Naive B cell (primary cell): ENCODE measurements at regions not wholly inside any gene's neighbourhood (a gene's known extent, or its start where the extent isn't known, plus 50 kb on each side); places are given as distances from the start of the nearest gene placed in this dataset.
"Not testable (repeated sequence)": the region's sequence is repeated elsewhere in the genome, so short reads cannot be mapped to it uniquely, and the experiment has no call there.

Experiments used
- ATAC-seq, 2 donors: fragments of 150-1000 bp; cut with Tn5 transposase; 2 replicates each; pipeline ENCODE4 v1.10.0; 2021; ENCODE audit warnings: low read depth in 2 of 2, mild to moderate bottlenecking in 2 of 2, moderate library complexity in 2 of 2
- DNase-seq: peaks from one replicate; pipeline ENCODE4 v3.0.0; 2022
- H3K27ac Mint-ChIP-seq, 6 donors: one replicate each; pipeline ENCODE4 v1.8.0; 2020 to 2022; ENCODE audit warnings: mild to moderate bottlenecking in 6 of 6, mixed read lengths in 6 of 6, moderate library complexity in 5 of 6, inconsistent platforms in 2 of 6
- H3K27me3 Mint-ChIP-seq, 3 donors: one replicate each; pipeline ENCODE4 v1.8.0; 2021 to 2022; ENCODE audit warnings: mixed read lengths in 3 of 3, mild to moderate bottlenecking in 1 of 3
- H3K36me3 Mint-ChIP-seq, 2 donors: one replicate each; pipeline ENCODE4 v1.8.0; 2020 to 2022; ENCODE audit warnings: mixed read lengths in 2 of 2, inconsistent platforms in 1 of 2, mild to moderate bottlenecking in 1 of 2
- H3K4me1 Mint-ChIP-seq, 3 donors: one replicate each; pipeline ENCODE4 v1.8.0; 2020 to 2022; ENCODE audit warnings: mixed read lengths in 3 of 3, inconsistent platforms in 1 of 3, mild to moderate bottlenecking in 1 of 3, moderate library complexity in 1 of 3
- H3K4me3 Mint-ChIP-seq, 8 donors: one replicate each; pipeline ENCODE4 v1.8.0; 2020 to 2022; ENCODE audit warnings: mild to moderate bottlenecking in 8 of 8, mixed read lengths in 8 of 8, moderate library complexity in 8 of 8, inconsistent platforms in 2 of 8
- H3K9me3 Mint-ChIP-seq, 7 donors: one replicate each; pipeline ENCODE4 v1.8.0; 2020 to 2022; ENCODE audit warnings: mixed read lengths in 7 of 7, mild to moderate bottlenecking in 5 of 7, inconsistent platforms in 2 of 7, moderate library complexity in 1 of 7

GRCh38 chr3:95717048-95717447 is 1097.3 kb upstream of the EPHA6 start:
- no peak for DNase-seq
- Mint-ChIP-seq H3K4me1 (no peaks in the 10 kb centered on the region), H3K9me3 (peaks cover 0 to 6% (median 0%) of the 10 kb centered on the region in 7 donors), H3K27ac (no peak overlapping the region), H3K4me3 (no peak overlapping the region), H3K27me3 (no peaks in the 10 kb centered on the region), H3K36me3 (no peaks in the 10 kb centered on the region)
- ATAC-seq: no peak

GRCh38 chr3:95718168-95718567 is 1096.2 kb upstream of the EPHA6 start:
- Mint-ChIP-seq H3K9me3 (peaks cover 0 to 6% (median 0%) of the 10 kb centered on the region in 7 donors), H3K36me3 (no peaks in the 10 kb centered on the region), H3K4me3 (no peak overlapping the region), H3K27me3 (no peaks in the 10 kb centered on the region), H3K27ac (no peak overlapping the region), H3K4me1 (no peaks in the 10 kb centered on the region)
- DNase-seq (no peak), ATAC-seq (no peak)

- no peak for ATAC-seq
- no peaks in the 10 kb centered on the region for H3K27me3 Mint-ChIP-seq
These were observed 1094.9 kb upstream of the EPHA6 start for GRCh38 chr3:95719481-95719880.

GRCh38 chr3:95721938-95722337 is 1092.5 kb upstream of the EPHA6 start:
- no peak for DNase-seq
- H3K27me3 Mint-ChIP-seq: no peaks in the 10 kb centered on the region
- peaks cover 0 to 6% (median 0%) of the 10 kb centered on the region in 7 donors for H3K9me3 Mint-ChIP-seq
- ATAC-seq: no peak
- H3K27ac Mint-ChIP-seq: no peak overlapping the region
- no peaks in the 10 kb centered on the region for H3K4me1 Mint-ChIP-seq
- H3K4me3 Mint-ChIP-seq: no peak overlapping the region
- no peaks in the 10 kb centered on the region for H3K36me3 Mint-ChIP-seq

More at GRCh38 chr3:95719481-95719880, 1094.9 kb upstream of the EPHA6 start:
- H3K9me3 Mint-ChIP-seq: peaks cover 0 to 6% (median 0%) of the 10 kb centered on the region in 7 donors
- H3K36me3 Mint-ChIP-seq: no peaks in the 10 kb centered on the region
- H3K27ac Mint-ChIP-seq: no peak overlapping the region
- H3K4me3 Mint-ChIP-seq: no peak overlapping the region
- DNase-seq: no peak
- no peaks in the 10 kb centered on the region for H3K4me1 Mint-ChIP-seq

- Mint-ChIP-seq H3K9me3 (peaks cover 0 to 8% (median 0%) of the 10 kb centered on the region in 7 donors), H3K27me3 (no peaks in the 10 kb centered on the region), H3K4me3 (no peak overlapping the region), H3K36me3 (no peaks in the 10 kb centered on the region), H3K27ac (no peak overlapping the region), H3K4me1 (no peaks in the 10 kb centered on the region)
- ATAC-seq (no peak), DNase-seq (no peak)
These were observed 1088.6 kb upstream of the EPHA6 start for GRCh38 chr3:95725770-95726169.

GRCh38 chr3:95731753-95732152 is 1082.6 kb upstream of the EPHA6 start:
- Mint-ChIP-seq H3K27ac (no peak overlapping the region), H3K27me3 (no peaks in the 10 kb centered on the region), H3K4me1 (no peaks in the 10 kb centered on the region), H3K4me3 (no peak overlapping the region), H3K9me3 (peaks cover 0 to 8% (median 0%) of the 10 kb centered on the region in 7 donors), H3K36me3 (no peaks in the 10 kb centered on the region)
- ATAC-seq (no peak), DNase-seq (no peak)

GRCh38 chr3:95733336-95733735 is 1081.1 kb upstream of the EPHA6 start:
- H3K27me3 Mint-ChIP-seq: no peaks in the 10 kb centered on the region
- peaks cover 0 to 8% (median 0%) of the 10 kb centered on the region in 7 donors for H3K9me3 Mint-ChIP-seq
- no peak overlapping the region for H3K27ac Mint-ChIP-seq
- H3K4me1 Mint-ChIP-seq: no peaks in the 10 kb centered on the region
- no peak overlapping the region for H3K4me3 Mint-ChIP-seq
- no peaks in the 10 kb centered on the region for H3K36me3 Mint-ChIP-seq
- DNase-seq (no peak), ATAC-seq (no peak)

GRCh38 chr3:95738045-95738444 is 1076.3 kb upstream of the EPHA6 start:
- no peak for ATAC-seq
- Mint-ChIP-seq H3K27me3 (no peaks in the 10 kb centered on the region), H3K36me3 (no peaks in the 10 kb centered on the region), H3K4me3 (no peak overlapping the region), H3K4me1 (no peaks in the 10 kb centered on the region), H3K27ac (no peak overlapping the region), H3K9me3 (peaks cover 0 to 9% (median 5%) of the 10 kb centered on the region in 7 donors)
- DNase-seq: no peak

- not testable (repeated sequence) for H3K36me3 Mint-ChIP-seq, H3K27me3 Mint-ChIP-seq, H3K4me1 Mint-ChIP-seq, ATAC-seq, H3K27ac Mint-ChIP-seq, DNase-seq, H3K4me3 Mint-ChIP-seq
- H3K9me3 Mint-ChIP-seq: peaks cover 1 to 13% (median 9%) of the 10 kb centered on the region in 7 donors
These were observed 1069.5 kb upstream of the EPHA6 start for GRCh38 chr3:95744896-95745295.

GRCh38 chr3:95750097-95750496 is 1064.3 kb upstream of the EPHA6 start:
- Mint-ChIP-seq H3K36me3 (no peaks in the 10 kb centered on the region), H3K27ac (no peak overlapping the region), H3K4me3 (no peak overlapping the region), H3K9me3 (peaks cover 0 to 8% (median 0%) of the 10 kb centered on the region in 7 donors), H3K27me3 (no peaks in the 10 kb centered on the region), H3K4me1 (no peaks in the 10 kb centered on the region)
- DNase-seq: no peak
- no peak for ATAC-seq

- no peak overlapping the region for H3K4me3 Mint-ChIP-seq
- no peaks in the 10 kb centered on the region for H3K4me1 Mint-ChIP-seq
- peaks cover 0 to 8% (median 0%) of the 10 kb centered on the region in 7 donors for H3K9me3 Mint-ChIP-seq
- DNase-seq (no peak), ATAC-seq (no peak)
- H3K27ac Mint-ChIP-seq: no peak overlapping the region
- no peaks in the 10 kb centered on the region for H3K36me3 Mint-ChIP-seq
- H3K27me3 Mint-ChIP-seq: no peaks in the 10 kb centered on the region
These were observed 1062.9 kb upstream of the EPHA6 start for GRCh38 chr3:95751509-95751908.

- DNase-seq: no peak
- Mint-ChIP-seq H3K36me3 (no peaks in the 10 kb centered on the region), H3K4me3 (no peak overlapping the region), H3K9me3 (peaks cover 0 to 8% (median 0%) of the 10 kb centered on the region in 7 donors), H3K4me1 (no peaks in the 10 kb centered on the region), H3K27me3 (no peaks in the 10 kb centered on the region), H3K27ac (no peak overlapping the region)
- ATAC-seq: no peak
These were observed 1062.2 kb upstream of the EPHA6 start for GRCh38 chr3:95752199-95752598.

- ATAC-seq: no peak
These were observed 1055.7 kb upstream of the EPHA6 start for GRCh38 chr3:95758707-95759106.

GRCh38 chr3:95759614-95760301 is 1054.6 kb upstream of the EPHA6 start:
- Mint-ChIP-seq H3K4me1 (no peaks in the 10 kb centered on the region), H3K36me3 (no peaks in the 10 kb centered on the region), H3K27ac (no peak overlapping the region), H3K4me3 (no peak overlapping the region), H3K9me3 (peaks cover 0 to 8% (median 4%) of the 10 kb centered on the region in 7 donors), H3K27me3 (no peaks in the 10 kb centered on the region)
- no peak for ATAC-seq
- DNase-seq: no peak

More at GRCh38 chr3:95758707-95759106, 1055.7 kb upstream of the EPHA6 start:
- H3K4me1 Mint-ChIP-seq: no peaks in the 10 kb centered on the region
- H3K27me3 Mint-ChIP-seq: no peaks in the 10 kb centered on the region
- H3K27ac Mint-ChIP-seq: no peak overlapping the region
- H3K9me3 Mint-ChIP-seq: peaks cover 0 to 10% (median 5%) of the 10 kb centered on the region in 7 donors
- no peak for DNase-seq
- H3K36me3 Mint-ChIP-seq: no peaks in the 10 kb centered on the region
- no peak overlapping the region for H3K4me3 Mint-ChIP-seq
